ENCODE measurements at regions not wholly inside any gene's neighbourhood (a gene's known extent, or its start where the extent isn't known, plus 50 kb on each side); places are given as distances from the start of the nearest gene placed in this dataset.

- H3K36me3 ChIP-seq (ENCODE audit: control insufficient read depth in 4 of 4, insufficient read depth in 4 of 4, low read length in 4 of 4): no peaks in the 10 kb centered on the region
- H3K4me1 ChIP-seq (ENCODE audit: control insufficient read depth in 5 of 5, insufficient read depth in 5 of 5, low read length in 5 of 5): no peaks in the 10 kb centered on the region
- no peaks in the 10 kb centered on the region for H3K9me3 ChIP-seq (ENCODE audit: control insufficient read depth in 4 of 4, insufficient read depth in 3 of 4, low read length in 3 of 4)
- no peaks in the 10 kb centered on the region for H3K27me3 ChIP-seq (ENCODE audit: control insufficient read depth in 3 of 3, insufficient read depth in 3 of 3, low read length in 2 of 3)
- H3K9ac ChIP-seq (ENCODE audit: insufficient read depth in 1 of 2, low read length in 2 of 2): no peak overlapping the region
- H3K4me3 ChIP-seq: no peak overlapping the region
- DNase-seq (no peak), ATAC-seq (ENCODE audit: insufficient read depth, low FRiP score) (no peak)
- TF ChIP-seq CTCF (IDR thresholded peaks at IDR 0.05; ENCODE audit: control extremely low read depth, extremely low read depth): no peak
- H3K27ac ChIP-seq (ENCODE audit: low read depth in 1 of 2, low read length in 1 of 2): no peak overlapping the region
- 83 to 90% methylated on average over 15 of the region's 15 CpGs for WGBS, 2 donors
These were observed 184.7 kb downstream of the CTTN start for GRCh38 chr11:70582886-70583641.

GRCh38 chr11:70583781-70584218 is 185.5 kb downstream of the CTTN start:
- H3K9ac ChIP-seq (ENCODE audit: insufficient read depth in 1 of 2, low read length in 2 of 2): no peak overlapping the region
- H3K9me3 ChIP-seq (ENCODE audit: control insufficient read depth in 4 of 4, insufficient read depth in 3 of 4, low read length in 3 of 4): no peaks in the 10 kb centered on the region
- TF ChIP-seq CTCF (IDR thresholded peaks at IDR 0.05; ENCODE audit: control extremely low read depth, extremely low read depth): no peak
- DNase-seq (no peak), ATAC-seq (ENCODE audit: insufficient read depth, low FRiP score) (no peak)
- no peak overlapping the region for H3K4me3 ChIP-seq
- no peaks in the 10 kb centered on the region for H3K27me3 ChIP-seq (ENCODE audit: control insufficient read depth in 3 of 3, insufficient read depth in 3 of 3, low read length in 2 of 3)
- no peak overlapping the region for H3K27ac ChIP-seq (ENCODE audit: low read depth in 1 of 2, low read length in 1 of 2)
- 90 to 92% methylated on average over 17 of the region's 17 CpGs for WGBS, 2 donors
- no peaks in the 10 kb centered on the region for H3K36me3 ChIP-seq (ENCODE audit: control insufficient read depth in 4 of 4, insufficient read depth in 4 of 4, low read length in 4 of 4)
- no peaks in the 10 kb centered on the region for H3K4me1 ChIP-seq (ENCODE audit: control insufficient read depth in 5 of 5, insufficient read depth in 5 of 5, low read length in 5 of 5)

- 92% methylated on average over 15 of the region's 15 CpGs for WGBS, 2 donors
- ATAC-seq (ENCODE audit: insufficient read depth, low FRiP score) (no peak), DNase-seq (no peak)
These were observed 186.3 kb downstream of the CTTN start for GRCh38 chr11:70584498-70585235.

More at GRCh38 chr11:70584498-70585235, 186.3 kb downstream of the CTTN start:
- TF ChIP-seq CTCF (IDR thresholded peaks at IDR 0.05; ENCODE audit: control extremely low read depth, extremely low read depth): no peak
- no peak overlapping the region for H3K9ac ChIP-seq (ENCODE audit: insufficient read depth in 1 of 2, low read length in 2 of 2)
- H3K9me3 ChIP-seq (ENCODE audit: control insufficient read depth in 4 of 4, insufficient read depth in 3 of 4, low read length in 3 of 4): no peaks in the 10 kb centered on the region
- H3K27ac ChIP-seq (ENCODE audit: low read depth in 1 of 2, low read length in 1 of 2): no peak overlapping the region
- H3K36me3 ChIP-seq (ENCODE audit: control insufficient read depth in 4 of 4, insufficient read depth in 4 of 4, low read length in 4 of 4): no peaks in the 10 kb centered on the region
- H3K27me3 ChIP-seq (ENCODE audit: control insufficient read depth in 3 of 3, insufficient read depth in 3 of 3, low read length in 2 of 3): no peaks in the 10 kb centered on the region
- no peaks in the 10 kb centered on the region for H3K4me1 ChIP-seq (ENCODE audit: control insufficient read depth in 5 of 5, insufficient read depth in 5 of 5, low read length in 5 of 5)
- no peak overlapping the region for H3K4me3 ChIP-seq

Measured in lung (tissue), 11 donors.